ENCODE measurements at regions not wholly inside any gene's neighbourhood (a gene's known extent, or its start where the extent isn't known, plus 50 kb on each side); places are given as distances from the start of the nearest gene placed in this dataset.

DNA sequence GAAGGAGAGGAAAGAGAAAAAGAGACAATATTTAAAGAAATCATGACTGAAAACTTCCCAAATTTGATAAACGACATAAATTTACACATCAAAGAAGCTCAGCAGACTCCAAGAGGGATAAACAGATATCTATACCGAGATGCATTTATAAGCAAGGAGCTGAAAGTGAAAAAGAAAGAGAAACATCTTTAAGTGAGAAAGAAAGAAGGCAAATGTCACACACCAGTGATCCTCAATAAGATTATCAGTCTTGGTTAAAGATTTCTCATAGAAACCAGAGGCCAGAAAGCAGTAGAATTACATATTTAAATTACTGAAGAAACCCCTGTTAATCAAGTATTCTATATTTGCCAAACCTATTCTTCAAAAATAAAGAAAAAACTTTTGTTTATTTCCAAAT lies 424.2 kb downstream of the SLC16A7 start:
- Histone ChIP-seq H3K9me3 (ENCODE audit: control insufficient read depth in 2 of 2, low read length in 2 of 2) (peaks cover 0 to 2% of the 10 kb centered on the region in 2 donors), H3K4me1 (ENCODE audit: control insufficient read depth in 2 of 2, insufficient read depth in 2 of 2, low read length in 2 of 2) (no peaks in the 10 kb centered on the region), H3K9ac (ENCODE audit: low read depth in 1 of 2, low read length in 2 of 2) (no peak overlapping the region), H3K27me3 (ENCODE audit: control insufficient read depth in 2 of 2, insufficient read depth in 2 of 2, low read length in 2 of 2) (no peaks in the 10 kb centered on the region), H3K36me3 (ENCODE audit: control insufficient read depth in 2 of 2, insufficient read depth in 2 of 2, low read length in 2 of 2) (no peaks in the 10 kb centered on the region), H3K27ac (ENCODE audit: low read depth in 2 of 2, low read length in 2 of 2) (no peak overlapping the region), H3K4me3 (ENCODE audit: low read length in 2 of 2) (no peak overlapping the region)

DNA sequence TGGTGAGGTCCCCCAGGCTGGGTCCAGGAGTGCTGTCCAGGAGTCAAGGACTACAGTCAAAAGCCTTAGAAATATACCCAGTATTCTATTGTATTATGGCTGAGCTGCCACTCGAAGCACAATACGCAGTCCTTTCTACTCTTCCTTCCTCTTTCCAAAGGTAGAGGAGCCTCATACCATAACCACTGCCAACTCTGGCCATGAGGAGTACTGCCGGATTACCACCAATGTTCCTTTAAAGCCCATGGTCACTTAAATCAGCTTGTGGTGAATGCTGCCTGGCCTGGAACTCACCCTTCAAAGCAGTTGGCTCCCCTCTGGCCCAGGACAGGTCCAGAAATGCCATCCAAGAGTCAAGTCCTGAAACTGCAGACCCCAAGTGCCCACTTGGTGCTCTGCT lies 425.4 kb downstream of the SLC16A7 start:
- Histone ChIP-seq H3K36me3 (ENCODE audit: control insufficient read depth in 2 of 2, insufficient read depth in 2 of 2, low read length in 2 of 2) (no peaks in the 10 kb centered on the region), H3K27me3 (ENCODE audit: control insufficient read depth in 2 of 2, insufficient read depth in 2 of 2, low read length in 2 of 2) (no peaks in the 10 kb centered on the region), H3K27ac (ENCODE audit: low read depth in 2 of 2, low read length in 2 of 2) (no peak overlapping the region), H3K9ac (ENCODE audit: low read depth in 1 of 2, low read length in 2 of 2) (no peak overlapping the region), H3K4me1 (ENCODE audit: control insufficient read depth in 2 of 2, insufficient read depth in 2 of 2, low read length in 2 of 2) (no peaks in the 10 kb centered on the region), H3K4me3 (ENCODE audit: low read length in 2 of 2) (no peak overlapping the region), H3K9me3 (ENCODE audit: control insufficient read depth in 2 of 2, low read length in 2 of 2) (peaks cover 0 to 2% of the 10 kb centered on the region in 2 donors)

DNA sequence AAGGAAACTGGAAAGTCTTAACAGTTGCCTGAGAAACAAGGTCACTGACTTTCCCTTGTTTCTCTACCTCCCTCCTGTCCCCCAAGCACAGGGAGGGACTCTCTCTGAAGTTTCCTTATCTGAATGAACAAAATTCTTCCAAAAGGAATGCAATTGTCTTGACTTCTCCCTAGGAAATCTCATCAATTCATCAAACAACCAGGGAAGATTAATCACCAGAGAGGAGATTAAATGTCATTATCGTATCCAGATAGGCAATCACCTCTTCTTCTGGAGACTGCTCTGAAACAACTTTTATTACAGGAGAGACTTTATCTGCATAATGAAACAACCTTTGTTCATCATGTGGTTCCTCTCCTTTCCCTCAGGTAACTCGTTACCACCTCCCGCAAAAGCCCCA lies 431.4 kb downstream of the SLC16A7 start:
- no peak overlapping the region for H3K9ac ChIP-seq (ENCODE audit: low read depth in 1 of 2, low read length in 2 of 2)
- H3K27me3 ChIP-seq (ENCODE audit: control insufficient read depth in 2 of 2, insufficient read depth in 2 of 2, low read length in 2 of 2) = no peaks in the 10 kb centered on the region
- H3K4me3 ChIP-seq (ENCODE audit: low read length in 2 of 2) = no peak overlapping the region
- H3K9me3 ChIP-seq (ENCODE audit: control insufficient read depth in 2 of 2, low read length in 2 of 2) = peaks cover 0 to 2% of the 10 kb centered on the region in 2 donors
- no peak overlapping the region for H3K27ac ChIP-seq (ENCODE audit: low read depth in 2 of 2, low read length in 2 of 2)
- no peaks in the 10 kb centered on the region for H3K36me3 ChIP-seq (ENCODE audit: control insufficient read depth in 2 of 2, insufficient read depth in 2 of 2, low read length in 2 of 2)
- H3K4me1 ChIP-seq (ENCODE audit: control insufficient read depth in 2 of 2, insufficient read depth in 2 of 2, low read length in 2 of 2) = no peaks in the 10 kb centered on the region

- Histone ChIP-seq H3K36me3 (ENCODE audit: control insufficient read depth in 2 of 2, insufficient read depth in 2 of 2, low read length in 2 of 2) (no peaks in the 10 kb centered on the region), H3K9me3 (ENCODE audit: control insufficient read depth in 2 of 2, low read length in 2 of 2) (peaks cover 0 to 4% of the 10 kb centered on the region in 2 donors), H3K27me3 (ENCODE audit: control insufficient read depth in 2 of 2, insufficient read depth in 2 of 2, low read length in 2 of 2) (no peaks in the 10 kb centered on the region), H3K4me1 (ENCODE audit: control insufficient read depth in 2 of 2, insufficient read depth in 2 of 2, low read length in 2 of 2) (no peaks in the 10 kb centered on the region), H3K27ac (ENCODE audit: low read depth in 2 of 2, low read length in 2 of 2) (no peak overlapping the region), H3K9ac (ENCODE audit: low read depth in 1 of 2, low read length in 2 of 2) (no peak overlapping the region), H3K4me3 (ENCODE audit: low read length in 2 of 2) (no peak overlapping the region)
Observed at GRCh38 chr12:60034147-60034546, 438.3 kb downstream of the SLC16A7 start.

- H3K27me3 ChIP-seq (ENCODE audit: control insufficient read depth in 2 of 2, insufficient read depth in 2 of 2, low read length in 2 of 2) = no peaks in the 10 kb centered on the region
- H3K4me1 ChIP-seq (ENCODE audit: control insufficient read depth in 2 of 2, insufficient read depth in 2 of 2, low read length in 2 of 2) = no peaks in the 10 kb centered on the region
- H3K4me3 ChIP-seq (ENCODE audit: low read length in 2 of 2) = no peak overlapping the region
- no peak overlapping the region for H3K9ac ChIP-seq (ENCODE audit: low read depth in 1 of 2, low read length in 2 of 2)
- peaks cover 0 to 4% of the 10 kb centered on the region in 2 donors for H3K9me3 ChIP-seq (ENCODE audit: control insufficient read depth in 2 of 2, low read length in 2 of 2)
- H3K36me3 ChIP-seq (ENCODE audit: control insufficient read depth in 2 of 2, insufficient read depth in 2 of 2, low read length in 2 of 2) = no peaks in the 10 kb centered on the region
- H3K27ac ChIP-seq (ENCODE audit: low read depth in 2 of 2, low read length in 2 of 2) = no peak overlapping the region
Observed at GRCh38 chr12:60035835-60036234, 440.0 kb downstream of the SLC16A7 start.

- Histone ChIP-seq H3K4me1 (ENCODE audit: control insufficient read depth in 2 of 2, insufficient read depth in 2 of 2, low read length in 2 of 2) (no peaks in the 10 kb centered on the region), H3K9ac (ENCODE audit: low read depth in 1 of 2, low read length in 2 of 2) (no peak overlapping the region), H3K27me3 (ENCODE audit: control insufficient read depth in 2 of 2, insufficient read depth in 2 of 2, low read length in 2 of 2) (no peaks in the 10 kb centered on the region), H3K9me3 (ENCODE audit: control insufficient read depth in 2 of 2, low read length in 2 of 2) (no peaks in the 10 kb centered on the region), H3K36me3 (ENCODE audit: control insufficient read depth in 2 of 2, insufficient read depth in 2 of 2, low read length in 2 of 2) (no peaks in the 10 kb centered on the region), H3K27ac (ENCODE audit: low read depth in 2 of 2, low read length in 2 of 2) (no peak overlapping the region), H3K4me3 (ENCODE audit: low read length in 2 of 2) (no peak overlapping the region)
Observed at GRCh38 chr12:60042835-60043234, 447.0 kb downstream of the SLC16A7 start.

DNA sequence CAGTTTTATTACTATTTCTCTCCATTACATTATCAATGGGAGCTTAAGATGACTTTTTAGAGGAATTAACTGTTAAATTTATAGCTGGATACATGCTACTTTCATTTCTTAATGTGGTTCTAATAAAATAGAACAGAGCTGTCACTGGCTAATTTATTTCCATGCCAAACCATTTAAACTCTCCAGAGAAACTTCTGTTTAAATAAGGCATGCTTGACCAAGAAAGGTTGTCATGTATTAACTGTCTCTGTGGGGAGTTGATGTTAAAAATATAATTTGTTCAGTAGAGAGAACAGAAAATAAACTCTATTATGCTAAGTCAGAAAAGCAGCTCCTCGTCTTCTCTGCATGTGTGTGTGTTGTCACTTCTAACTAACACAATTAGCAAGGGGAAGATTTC lies 447.4 kb downstream of the SLC16A7 start:
- no peaks in the 10 kb centered on the region for H3K9me3 ChIP-seq (ENCODE audit: control insufficient read depth in 2 of 2, low read length in 2 of 2)
- H3K27ac ChIP-seq (ENCODE audit: low read depth in 2 of 2, low read length in 2 of 2) = no peak overlapping the region
- no peak overlapping the region for H3K9ac ChIP-seq (ENCODE audit: low read depth in 1 of 2, low read length in 2 of 2)
- H3K27me3 ChIP-seq (ENCODE audit: control insufficient read depth in 2 of 2, insufficient read depth in 2 of 2, low read length in 2 of 2) = no peaks in the 10 kb centered on the region
- H3K4me1 ChIP-seq (ENCODE audit: control insufficient read depth in 2 of 2, insufficient read depth in 2 of 2, low read length in 2 of 2) = no peaks in the 10 kb centered on the region
- H3K4me3 ChIP-seq (ENCODE audit: low read length in 2 of 2) = no peak overlapping the region
- no peaks in the 10 kb centered on the region for H3K36me3 ChIP-seq (ENCODE audit: control insufficient read depth in 2 of 2, insufficient read depth in 2 of 2, low read length in 2 of 2)

GRCh38 chr12:60052483-60052882 lies 456.7 kb downstream of the SLC16A7 start:
- Histone ChIP-seq H3K4me3 (ENCODE audit: low read length in 2 of 2) (no peak overlapping the region), H3K36me3 (ENCODE audit: control insufficient read depth in 2 of 2, insufficient read depth in 2 of 2, low read length in 2 of 2) (no peaks in the 10 kb centered on the region), H3K9ac (ENCODE audit: low read depth in 1 of 2, low read length in 2 of 2) (no peak overlapping the region), H3K27ac (ENCODE audit: low read depth in 2 of 2, low read length in 2 of 2) (no peak overlapping the region), H3K4me1 (ENCODE audit: control insufficient read depth in 2 of 2, insufficient read depth in 2 of 2, low read length in 2 of 2) (no peaks in the 10 kb centered on the region), H3K27me3 (ENCODE audit: control insufficient read depth in 2 of 2, insufficient read depth in 2 of 2, low read length in 2 of 2) (no peaks in the 10 kb centered on the region), H3K9me3 (ENCODE audit: control insufficient read depth in 2 of 2, low read length in 2 of 2) (no peaks in the 10 kb centered on the region)

GRCh38 chr12:60059180-60059579 lies 463.4 kb downstream of the SLC16A7 start:
- Histone ChIP-seq H3K9me3 (ENCODE audit: control insufficient read depth in 2 of 2, low read length in 2 of 2) (no peaks in the 10 kb centered on the region), H3K4me1 (ENCODE audit: control insufficient read depth in 2 of 2, insufficient read depth in 2 of 2, low read length in 2 of 2) (no peaks in the 10 kb centered on the region), H3K9ac (ENCODE audit: low read depth in 1 of 2, low read length in 2 of 2) (no peak overlapping the region), H3K27me3 (ENCODE audit: control insufficient read depth in 2 of 2, insufficient read depth in 2 of 2, low read length in 2 of 2) (no peaks in the 10 kb centered on the region), H3K27ac (ENCODE audit: low read depth in 2 of 2, low read length in 2 of 2) (no peak overlapping the region), H3K4me3 (ENCODE audit: low read length in 2 of 2) (no peak overlapping the region), H3K36me3 (ENCODE audit: control insufficient read depth in 2 of 2, insufficient read depth in 2 of 2, low read length in 2 of 2) (no peaks in the 10 kb centered on the region)

DNA sequence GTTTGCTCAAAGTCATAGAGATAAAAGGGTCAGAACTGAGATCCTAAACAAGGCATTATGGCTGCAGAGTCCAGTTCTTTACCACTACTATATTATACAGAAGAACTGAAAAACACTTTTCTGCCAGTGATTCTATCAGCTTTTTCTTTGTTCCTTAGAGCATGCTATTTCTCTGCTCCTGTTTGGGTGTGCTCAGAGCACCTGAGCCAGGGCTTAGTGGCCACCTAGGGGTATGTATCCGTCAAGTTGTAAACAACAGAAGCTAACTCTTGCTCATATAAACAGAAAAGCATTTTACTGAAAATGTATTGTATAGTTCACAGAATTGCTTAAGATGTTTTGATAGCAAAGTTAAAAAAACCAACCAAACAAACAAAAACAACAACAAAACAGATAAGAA lies 470.8 kb downstream of the SLC16A7 start:
- H3K4me1 ChIP-seq (ENCODE audit: control insufficient read depth in 2 of 2, insufficient read depth in 2 of 2, low read length in 2 of 2) = no peaks in the 10 kb centered on the region
- H3K9me3 ChIP-seq (ENCODE audit: control insufficient read depth in 2 of 2, low read length in 2 of 2) = no peaks in the 10 kb centered on the region
- no peak overlapping the region for H3K9ac ChIP-seq (ENCODE audit: low read depth in 1 of 2, low read length in 2 of 2)
- no peak overlapping the region for H3K27ac ChIP-seq (ENCODE audit: low read depth in 2 of 2, low read length in 2 of 2)
- no peaks in the 10 kb centered on the region for H3K27me3 ChIP-seq (ENCODE audit: control insufficient read depth in 2 of 2, insufficient read depth in 2 of 2, low read length in 2 of 2)
- no peak overlapping the region for H3K4me3 ChIP-seq (ENCODE audit: low read length in 2 of 2)
- no peaks in the 10 kb centered on the region for H3K36me3 ChIP-seq (ENCODE audit: control insufficient read depth in 2 of 2, insufficient read depth in 2 of 2, low read length in 2 of 2)

DNA sequence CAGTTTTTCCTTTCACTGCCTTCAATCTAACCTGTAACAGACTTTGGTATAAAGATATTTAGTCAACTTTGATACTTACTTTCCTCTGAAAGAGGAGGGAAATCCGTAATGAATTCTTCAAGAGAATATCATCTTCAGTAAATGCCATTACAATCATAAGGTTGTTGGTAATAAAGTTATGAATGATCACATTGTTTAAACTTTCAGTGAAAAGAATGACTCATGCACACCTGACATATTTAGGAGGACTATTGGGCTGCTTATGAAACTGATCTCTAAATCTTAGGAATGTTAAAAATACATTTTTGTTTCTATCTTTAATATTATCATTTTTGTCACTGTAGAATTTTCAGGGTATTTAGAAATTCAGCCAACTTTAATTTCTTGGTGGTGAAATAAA lies 474.7 kb downstream of the SLC16A7 start:
- no peak overlapping the region for H3K4me3 ChIP-seq (ENCODE audit: low read length in 2 of 2)
- no peaks in the 10 kb centered on the region for H3K36me3 ChIP-seq (ENCODE audit: control insufficient read depth in 2 of 2, insufficient read depth in 2 of 2, low read length in 2 of 2)
- H3K9ac ChIP-seq (ENCODE audit: low read depth in 1 of 2, low read length in 2 of 2) = no peak overlapping the region
- no peaks in the 10 kb centered on the region for H3K27me3 ChIP-seq (ENCODE audit: control insufficient read depth in 2 of 2, insufficient read depth in 2 of 2, low read length in 2 of 2)
- no peaks in the 10 kb centered on the region for H3K4me1 ChIP-seq (ENCODE audit: control insufficient read depth in 2 of 2, insufficient read depth in 2 of 2, low read length in 2 of 2)
- no peak overlapping the region for H3K27ac ChIP-seq (ENCODE audit: low read depth in 2 of 2, low read length in 2 of 2)
- H3K9me3 ChIP-seq (ENCODE audit: control insufficient read depth in 2 of 2, low read length in 2 of 2) = no peaks in the 10 kb centered on the region
